Brain microvascular endothelial cell (primary cell): ENCODE measurements at regions not wholly inside any gene's neighbourhood (a gene's known extent, or its start where the extent isn't known, plus 50 kb on each side); places are given as distances from the start of the nearest gene placed in this dataset.
"Not testable (repeated sequence)": the region's sequence is repeated elsewhere in the genome, so short reads cannot be mapped to it uniquely, and the experiment has no call there.

Source experiments
- DNase-seq: peaks from one replicate; pipeline ENCODE4 v3.0.0-alpha.2; 2020
- H3K27ac ChIP-seq: fragments of 250-450 bp; sonication (Bioruptor Pico); 2 replicates; pipeline ENCODE4 v1.5.1; 2020; ENCODE audit warnings: mild to moderate bottlenecking, moderate library complexity
- H3K27me3 ChIP-seq: fragments of 250-450 bp; sonication (Bioruptor Pico); replicated peaks from 2 replicates; pipeline ENCODE4 v1.5.1; 2020; ENCODE audit warnings: mild to moderate bottlenecking
- H3K36me3 ChIP-seq: fragments of 250-450 bp; sonication (Bioruptor Pico); replicated peaks from 2 replicates; pipeline ENCODE4 v1.5.1; 2020; ENCODE audit warnings: mild to moderate bottlenecking
- H3K4me3 ChIP-seq: 2 replicates; pipeline ENCODE4 v1.5.1; 2011; ENCODE audit warnings: low read depth, mild to moderate bottlenecking, control low read depth, low read length, moderate library complexity
- CTCF ChIP-seq: IDR thresholded peaks from 2 replicates; pipeline ENCODE4 v1.5.1; 2011; ENCODE audit warnings: low read depth, mild to moderate bottlenecking, moderate library complexity, low read length, control low read depth, inconsistent platforms; ENCODE audit errors: missing control alignments
- in situ Hi-C: cut with HindIII; loops from 2 replicates; pipeline ENCODE4 v1.10.0; 2017; ENCODE audit warnings: low sequenced_read_pairs, low pct_ligation_motif_present

GRCh38 chr5:166639151-166639550, 1652.3 kb upstream of the WWC1 start:
- no peaks in the 10 kb centered on the region for H3K27me3 ChIP-seq
- in situ Hi-C loops, result no loop called here
- DNase-seq, result no peak
- H3K27ac ChIP-seq, result no peak overlapping the region
- TF ChIP-seq CTCF, result no peak
- no peak overlapping the region for H3K4me3 ChIP-seq
- no peaks in the 10 kb centered on the region for H3K36me3 ChIP-seq

- H3K27me3 ChIP-seq, DNase-seq, in situ Hi-C loops, H3K4me3 ChIP-seq, H3K27ac ChIP-seq, H3K36me3 ChIP-seq: not testable (repeated sequence)
These were observed 1651.3 kb upstream of the WWC1 start for GRCh38 chr5:166640136-166640535.

- in situ Hi-C loops, result no loop called here
- H3K36me3 ChIP-seq, result no peaks in the 10 kb centered on the region
- no peak overlapping the region for H3K4me3 ChIP-seq
- no peak for TF ChIP-seq CTCF
- no peak for DNase-seq
- no peak overlapping the region for H3K27ac ChIP-seq
- no peaks in the 10 kb centered on the region for H3K27me3 ChIP-seq
These were observed 1642.7 kb upstream of the WWC1 start for GRCh38 chr5:166648736-166649135.

- TF ChIP-seq CTCF, result no peak
- DNase-seq, result no peak
- H3K27ac ChIP-seq, result no peak overlapping the region
- no peaks in the 10 kb centered on the region for H3K27me3 ChIP-seq
- H3K36me3 ChIP-seq, result no peaks in the 10 kb centered on the region
- no peak overlapping the region for H3K4me3 ChIP-seq
- in situ Hi-C loops, result no loop called here
These were observed 1641.8 kb upstream of the WWC1 start for GRCh38 chr5:166649676-166650075.

- Histone ChIP-seq H3K4me3 (no peak overlapping the region), H3K27me3 (no peaks in the 10 kb centered on the region), H3K36me3 (no peaks in the 10 kb centered on the region), H3K27ac (no peak overlapping the region)
- no peak for TF ChIP-seq CTCF
- in situ Hi-C loops, result no loop called here
- no peak for DNase-seq
These were observed 1640.2 kb upstream of the WWC1 start for GRCh38 chr5:166651234-166651633.

GRCh38 chr5:166671811-166672210, 1619.6 kb upstream of the WWC1 start:
- no peak for DNase-seq
- in situ Hi-C loops, result no loop called here

More at GRCh38 chr5:166671811-166672210, 1619.6 kb upstream of the WWC1 start:
- no peak for TF ChIP-seq CTCF
- Histone ChIP-seq H3K4me3 (no peak overlapping the region), H3K27me3 (no peaks in the 10 kb centered on the region), H3K36me3 (no peaks in the 10 kb centered on the region), H3K27ac (no peak overlapping the region)
